Activated CD8-positive, alpha-beta T cell treated with anti-CD3 and anti-CD28 coated beads for 36 hours (primary cell): ENCODE measurements at regions not wholly inside any gene's neighbourhood (a gene's known extent, or its start where the extent isn't known, plus 50 kb on each side); places are given as distances from the start of the nearest gene placed in this dataset.

Experiments
- ATAC-seq: fragments of 200-7000 bp; cut with Tn5 transposase; one replicate; pipeline ENCODE4 v1.10.0; 2021; ENCODE audit warnings: mild to moderate bottlenecking, moderate library complexity
- CTCF ChIA-PET: fragments of 350-600 bp; sonication (Branson Sonifier 250); formaldehyde crosslinking; loops from one replicate; lab custom pipeline; 2021; ENCODE audit warnings: antibody characterized with exemption; lab: Charles Lee
- POLR2A ChIA-PET: fragments of 350-600 bp; sonication (Branson Sonifier 250); formaldehyde crosslinking; loops from one replicate; lab custom pipeline; 2021; ENCODE audit warnings: antibody characterized with exemption; lab: Charles Lee
- DNase-seq: peaks from one replicate; pipeline ENCODE4 v3.0.0-alpha.2; 2020
- H3K27ac Mint-ChIP-seq: one replicate; pipeline ENCODE4 v1.8.0; 2021; ENCODE audit warnings: mild to moderate bottlenecking, mixed read lengths
- H3K27me3 Mint-ChIP-seq: one replicate; pipeline ENCODE4 v1.8.0; 2021; ENCODE audit warnings: mixed read lengths
- H3K36me3 Mint-ChIP-seq: one replicate; pipeline ENCODE4 v1.8.0; 2021; ENCODE audit warnings: low read depth, mixed read lengths
- H3K4me1 Mint-ChIP-seq: one replicate; pipeline ENCODE4 v1.8.0; 2021; ENCODE audit warnings: low read depth, mixed read lengths
- H3K4me3 Mint-ChIP-seq: one replicate; pipeline ENCODE4 v1.8.0; 2021; ENCODE audit warnings: mild to moderate bottlenecking, moderate library complexity, mixed read lengths
- H3K9me3 Mint-ChIP-seq: one replicate; pipeline ENCODE4 v1.8.0; 2021; ENCODE audit warnings: mixed read lengths
- intact Hi-C: fragments of 100-400 bp; cut with micrococcal nuclease; formaldehyde crosslinking; loops from one replicate; pipeline ENCODE4 v1.10.0; 2022
- TF ChIP-seq, protein P1 (sequence below): fragments of 200-600 bp; IDR thresholded peaks from one replicate; pipeline ENCODE4 v1.8.0; 2022; ENCODE audit warnings: antibody characterized with exemption, mild to moderate bottlenecking

DNA sequence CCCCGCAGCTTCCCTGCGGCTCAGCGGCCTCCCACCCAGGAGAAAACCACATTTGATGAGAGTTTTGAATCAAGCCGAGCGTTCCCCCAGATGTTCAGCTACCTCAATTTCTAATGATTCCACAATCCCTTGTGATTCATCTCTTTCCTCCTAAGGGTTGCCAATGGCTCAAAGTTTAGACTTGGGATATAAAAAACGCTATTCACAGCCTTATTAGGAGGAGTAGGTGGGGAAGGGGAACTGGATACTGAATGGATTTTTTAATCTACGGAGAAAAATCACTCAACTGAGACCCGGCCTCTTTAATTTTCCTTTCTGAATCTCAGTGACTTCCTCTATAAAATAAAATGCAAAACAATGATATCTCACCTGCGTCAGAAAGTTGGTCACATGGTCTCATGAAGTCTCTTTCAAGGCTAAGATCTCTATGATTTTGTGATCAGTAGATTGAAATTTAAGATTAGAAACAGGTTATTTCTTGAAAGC, 192.6 kb upstream of the TCF4 start:
- CTCF ChIA-PET, result no interaction called here
- intact Hi-C loops, result no loop called here
- Mint-ChIP-seq H3K36me3 (no peaks in the 10 kb centered on the region), H3K4me1 (peaks cover 15% of the 10 kb centered on the region), H3K27ac (no peak overlapping the region), H3K27me3 (peaks cover 44% of the 10 kb centered on the region), H3K9me3 (no peaks in the 10 kb centered on the region), H3K4me3 (no peak overlapping the region)
- POLR2A ChIA-PET, result no interaction called here
- TF ChIP-seq, protein P1, sequence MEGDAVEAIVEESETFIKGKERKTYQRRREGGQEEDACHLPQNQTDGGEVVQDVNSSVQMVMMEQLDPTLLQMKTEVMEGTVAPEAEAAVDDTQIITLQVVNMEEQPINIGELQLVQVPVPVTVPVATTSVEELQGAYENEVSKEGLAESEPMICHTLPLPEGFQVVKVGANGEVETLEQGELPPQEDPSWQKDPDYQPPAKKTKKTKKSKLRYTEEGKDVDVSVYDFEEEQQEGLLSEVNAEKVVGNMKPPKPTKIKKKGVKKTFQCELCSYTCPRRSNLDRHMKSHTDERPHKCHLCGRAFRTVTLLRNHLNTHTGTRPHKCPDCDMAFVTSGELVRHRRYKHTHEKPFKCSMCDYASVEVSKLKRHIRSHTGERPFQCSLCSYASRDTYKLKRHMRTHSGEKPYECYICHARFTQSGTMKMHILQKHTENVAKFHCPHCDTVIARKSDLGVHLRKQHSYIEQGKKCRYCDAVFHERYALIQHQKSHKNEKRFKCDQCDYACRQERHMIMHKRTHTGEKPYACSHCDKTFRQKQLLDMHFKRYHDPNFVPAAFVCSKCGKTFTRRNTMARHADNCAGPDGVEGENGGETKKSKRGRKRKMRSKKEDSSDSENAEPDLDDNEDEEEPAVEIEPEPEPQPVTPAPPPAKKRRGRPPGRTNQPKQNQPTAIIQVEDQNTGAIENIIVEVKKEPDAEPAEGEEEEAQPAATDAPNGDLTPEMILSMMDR, result no peak
- ATAC-seq (no peak), DNase-seq (no peak)

DNA sequence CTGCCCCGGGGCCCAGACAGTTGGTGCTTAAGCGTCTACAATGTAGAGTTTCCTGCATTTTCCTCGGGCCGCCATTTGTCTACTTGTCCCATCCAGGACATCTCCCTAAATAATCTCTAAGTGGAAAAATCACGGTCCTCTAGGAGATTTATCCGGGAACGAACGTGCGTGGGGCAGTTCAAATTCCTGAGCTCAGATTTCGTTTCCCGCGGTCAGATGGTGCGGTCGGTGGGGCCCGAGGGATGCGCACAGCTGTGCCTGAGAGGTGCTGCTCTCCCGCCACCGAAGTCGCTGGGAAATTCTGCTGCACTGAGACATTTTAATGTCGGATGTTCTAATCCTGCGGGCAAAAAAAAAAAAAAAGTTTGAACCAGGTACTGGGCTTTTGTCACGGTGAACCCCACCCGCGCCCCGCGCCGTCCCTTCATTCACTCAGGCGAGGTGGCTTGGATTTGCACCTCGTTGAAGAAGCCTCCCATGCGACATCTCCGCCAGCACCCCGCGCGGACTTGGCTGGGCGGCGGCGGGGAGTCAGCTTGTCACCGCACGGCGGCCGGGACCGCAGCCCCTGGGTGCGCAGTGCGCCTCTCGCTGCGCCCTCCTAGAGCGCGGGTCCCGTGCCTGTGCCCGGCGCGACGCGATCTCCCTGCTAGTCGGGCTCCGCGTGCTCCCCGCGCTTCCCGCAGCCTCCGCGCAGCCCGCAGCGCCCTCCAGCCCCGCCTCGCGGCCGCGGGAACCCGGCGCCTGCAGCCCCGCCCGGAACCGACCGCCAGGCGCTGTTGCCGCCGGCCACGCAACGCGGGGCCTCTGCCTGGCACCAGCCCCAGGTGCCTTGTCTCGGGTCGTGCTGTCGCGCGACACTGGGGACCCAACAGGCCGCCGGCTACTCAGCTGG, 191.9 kb upstream of the TCF4 start:
- intact Hi-C loops, result no loop called here
- Mint-ChIP-seq H3K36me3 (no peaks in the 10 kb centered on the region), H3K4me3 (peak overlapping the region; percentile 42), H3K27me3 (peaks cover 44% of the 10 kb centered on the region), H3K4me1 (peaks cover 15% of the 10 kb centered on the region), H3K27ac (no peak overlapping the region), H3K9me3 (no peaks in the 10 kb centered on the region)
- DNase-seq, result peak; percentile 3
- ChIA-PET CTCF (no interaction called here), POLR2A (no interaction called here)
- TF ChIP-seq, protein P1, result no peak
- peak; percentile 47 for ATAC-seq

DNA sequence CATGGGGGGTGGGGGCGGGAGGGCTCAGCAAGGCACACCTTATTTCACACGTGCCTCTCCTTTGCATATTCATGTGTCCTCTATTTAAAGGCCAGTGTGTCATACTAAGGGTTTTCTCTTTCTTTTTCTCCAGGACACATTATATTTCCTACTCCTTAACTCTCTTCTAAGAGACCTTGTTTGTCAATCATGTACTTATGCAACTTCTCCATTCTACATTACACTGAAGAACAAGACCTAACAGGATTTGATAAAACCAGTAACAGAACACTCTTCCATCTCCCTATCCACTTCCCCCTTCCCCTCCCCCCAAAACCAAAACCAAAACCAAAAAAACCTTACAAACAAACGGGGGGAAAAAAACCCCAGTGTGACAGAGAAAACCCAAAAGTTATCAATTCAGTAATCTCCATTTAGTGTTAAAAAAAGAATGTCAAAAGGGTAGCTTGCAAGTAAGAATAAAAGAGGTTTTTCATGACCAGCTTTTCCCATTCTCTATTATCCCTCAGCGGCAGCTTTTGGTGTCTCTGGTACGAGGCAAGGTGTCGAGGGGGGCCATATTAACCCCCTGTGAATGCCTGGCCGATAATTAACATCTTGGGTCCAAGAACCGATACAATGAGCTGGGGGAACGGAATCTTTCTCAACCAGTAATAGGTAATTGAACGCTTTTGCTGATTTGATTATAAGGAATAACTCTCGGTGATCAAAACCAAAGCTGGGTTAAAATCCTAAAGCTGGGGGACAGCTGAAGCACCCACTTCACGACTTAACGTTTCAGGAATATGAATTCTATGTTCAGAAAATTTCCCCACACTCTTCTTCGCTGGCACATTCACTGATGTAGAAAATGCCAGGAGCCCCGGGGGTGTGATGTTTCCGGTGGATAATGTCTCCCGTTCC, 191.0 kb upstream of the TCF4 start:
- ChIA-PET POLR2A (no interaction called here), CTCF (interaction anchor here (0.7 kb wide), 1 partner anchor 18 kb away, joined by 3 read pairs; no protein-coding TSS in a partner anchor)
- Mint-ChIP-seq H3K4me1 (peaks cover 15% of the 10 kb centered on the region), H3K4me3 (peak overlapping the region; percentile 42), H3K27me3 (peaks cover 42% of the 10 kb centered on the region), H3K36me3 (no peaks in the 10 kb centered on the region), H3K27ac (no peak overlapping the region), H3K9me3 (no peaks in the 10 kb centered on the region)
- ATAC-seq (peak; percentile 47), DNase-seq (no peak)
- intact Hi-C loops, result no loop called here
- TF ChIP-seq, protein P1, result no peak

DNA sequence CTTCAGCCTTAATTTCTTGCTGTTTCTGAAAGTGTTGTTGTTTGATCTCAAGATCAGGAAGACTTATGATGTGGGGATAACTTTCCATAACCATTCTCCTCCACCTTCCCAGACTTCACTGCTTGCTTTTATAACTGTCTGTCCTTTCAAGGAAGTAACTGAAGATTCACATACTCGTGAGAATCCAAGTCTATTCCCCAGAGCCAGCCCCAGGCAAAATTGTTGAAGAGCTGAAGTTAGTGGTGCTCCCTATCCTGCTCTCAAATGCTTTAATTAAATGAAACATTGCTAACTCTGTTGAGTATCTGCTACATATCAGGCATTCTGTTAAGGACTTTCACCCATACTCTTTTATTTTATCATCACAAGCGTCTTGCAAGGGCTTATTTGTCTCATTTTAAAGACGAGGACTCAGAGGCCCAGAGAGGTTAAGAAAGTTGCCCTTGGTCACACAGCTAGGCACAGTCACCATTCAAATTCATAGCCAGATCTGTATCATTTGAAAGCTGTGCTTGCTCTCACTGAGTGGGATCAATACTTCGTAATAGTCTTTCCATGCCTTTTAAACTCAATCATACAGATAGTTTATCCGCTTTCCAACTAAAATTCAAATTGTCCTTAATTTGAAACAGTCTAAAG, 189.8 kb upstream of the TCF4 start:
- Mint-ChIP-seq H3K9me3 (no peaks in the 10 kb centered on the region), H3K27ac (no peak overlapping the region), H3K4me3 (no peak overlapping the region), H3K4me1 (peaks cover 15% of the 10 kb centered on the region), H3K36me3 (no peaks in the 10 kb centered on the region), H3K27me3 (peaks cover 38% of the 10 kb centered on the region)
- ChIA-PET CTCF (interaction anchor here (0.7 kb wide), 1 partner anchor 19 kb away, joined by 3 read pairs; no protein-coding TSS in a partner anchor), POLR2A (no interaction called here)
- TF ChIP-seq, protein P1, result no peak
- DNase-seq, result no peak
- intact Hi-C loops, result no loop called here
- no peak for ATAC-seq
